GM23338 (cell line): ENCODE measurements at regions not wholly inside any gene's neighbourhood (a gene's known extent, or its start where the extent isn't known, plus 50 kb on each side); places are given as distances from the start of the nearest gene placed in this dataset.

ENCODE experiments used
- ATAC-seq: fragments of 200-7000 bp; cut with Tn5 transposase; 3 replicates; pipeline ENCODE4 v1.9.1; 2020
- DNase-seq: peaks from one replicate; pipeline ENCODE4 v3.0.0-alpha.2; 2015; ENCODE audit warnings: low spot score
- H2AFZ ChIP-seq: fragments of 200-600 bp; sonication (generic); 2 replicates; pipeline ENCODE4 v1.8.0; 2016; ENCODE audit warnings: antibody characterized with exemption, mild to moderate bottlenecking, moderate library complexity
- H3F3A ChIP-seq: fragments of 200-600 bp; sonication (generic); replicated peaks from 2 replicates; pipeline ENCODE4 v1.8.0; 2017; ENCODE audit warnings: antibody characterized with exemption, mixed run types, low read depth
- H3K27ac ChIP-seq: fragments of 200-600 bp; sonication (generic); 2 replicates; pipeline ENCODE4 v1.6.1; 2016; ENCODE audit warnings: low read depth
- H3K27me3 ChIP-seq: fragments of 200-600 bp; sonication (generic); 2 replicates; pipeline ENCODE4 v1.8.0; 2016; ENCODE audit warnings: mild to moderate bottlenecking, mixed run types, moderate library complexity; ENCODE audit not compliant: insufficient read depth
- H3K36me3 ChIP-seq: fragments of 200-600 bp; sonication (generic); 2 replicates; pipeline ENCODE4 v1.8.0; 2016; ENCODE audit warnings: mild to moderate bottlenecking; ENCODE audit not compliant: insufficient read depth
- H3K4me1 ChIP-seq: fragments of 200-600 bp; sonication (generic); 2 replicates; pipeline ENCODE4 v1.8.0; 2016; ENCODE audit warnings: mild to moderate bottlenecking, moderate library complexity; ENCODE audit not compliant: insufficient read depth
- H3K4me2 ChIP-seq: fragments of 200-600 bp; sonication (generic); 2 replicates; pipeline ENCODE4 v1.7.1; 2017; ENCODE audit warnings: mixed run types
- H3K4me3 ChIP-seq: fragments of 200-600 bp; sonication (generic); 2 replicates; pipeline ENCODE4 v1.6.1; 2016; ENCODE audit warnings: mixed run types
- H3K79me2 ChIP-seq: fragments of 200-600 bp; sonication (generic); replicated peaks from 2 replicates; pipeline ENCODE4 v1.8.0; 2017; ENCODE audit warnings: mild to moderate bottlenecking; ENCODE audit not compliant: insufficient read depth
- H3K9me2 ChIP-seq: fragments of 200-600 bp; sonication (generic); 2 replicates; pipeline ENCODE4 v1.8.0; 2017; ENCODE audit not compliant: insufficient read depth
- H4K20me1 ChIP-seq: fragments of 200-600 bp; sonication (generic); replicated peaks from 2 replicates; pipeline ENCODE4 v1.8.0; 2017; ENCODE audit warnings: mild to moderate bottlenecking; ENCODE audit not compliant: insufficient read depth
- H3K27ac Mint-ChIP-seq: 2 replicates; pipeline ENCODE4 v1.8.0; 2020; ENCODE audit warnings: inconsistent platforms, mild to moderate bottlenecking, moderate library complexity, mixed read lengths
- H3K27me3 Mint-ChIP-seq: 3 replicates; pipeline ENCODE4 v1.8.0; 2022; ENCODE audit warnings: low read depth, mild to moderate bottlenecking, moderate library complexity, mixed read lengths, inconsistent platforms; ENCODE audit not compliant: insufficient read depth, poor library complexity
- H3K36me3 Mint-ChIP-seq: 3 replicates; pipeline ENCODE4 v1.8.0; 2021; ENCODE audit warnings: low read depth, mild to moderate bottlenecking, inconsistent platforms, moderate library complexity, mixed read lengths
- H3K4me1 Mint-ChIP-seq: 3 replicates; pipeline ENCODE4 v1.8.0; 2020; ENCODE audit warnings: mild to moderate bottlenecking, inconsistent platforms, mixed read lengths
- H3K4me3 Mint-ChIP-seq: 3 replicates; pipeline ENCODE4 v1.8.0; 2021; ENCODE audit warnings: moderate library complexity, mild to moderate bottlenecking, inconsistent platforms, mixed read lengths
- H3K9me3 Mint-ChIP-seq: 3 replicates; pipeline ENCODE4 v1.8.0; 2020; ENCODE audit warnings: moderate library complexity, mild to moderate bottlenecking, inconsistent platforms, mixed read lengths
- CREB1 ChIP-seq: fragments of 250-450 bp; sonication (Bioruptor Pico); IDR thresholded peaks from 2 replicates; pipeline ENCODE4 v1.5.0; 2020; ENCODE audit warnings: low read depth, mild to moderate bottlenecking, moderate library complexity
- CTCF ChIP-seq, 2 experiments: fragments of 200-600 bp in 1 of 2; sonication (generic) in 1 of 2; conservative IDR thresholded peaks; 2 replicates each; pipeline versions ENCODE4 v1.5.1 to v1.6.1; 2016 to 2017; ENCODE audit warnings: antibody characterized with exemption in 2 of 2, low read depth in 2 of 2, mild to moderate bottlenecking in 2 of 2, moderate library complexity in 1 of 2
- ETS1 ChIP-seq: IDR thresholded peaks from 2 replicates; pipeline ENCODE4 v1.6.1; 2016; ENCODE audit warnings: antibody characterized with exemption
- EZH2 ChIP-seq: fragments of 200-600 bp; sonication (generic); IDR thresholded peaks from one replicate; pipeline ENCODE4 v1.8.0; 2017; ENCODE audit warnings: antibody characterized with exemption, mild to moderate bottlenecking, low read depth; ENCODE audit not compliant: unreplicated experiment
- EZH2phosphoT487 ChIP-seq: fragments of 200-600 bp; sonication (generic); IDR thresholded peaks from one replicate; pipeline ENCODE4 v1.8.1; 2018; ENCODE audit warnings: antibody characterized with exemption; ENCODE audit not compliant: unreplicated experiment
- JUNB ChIP-seq: IDR thresholded peaks from one replicate; pipeline ENCODE4 v1.6.1; 2016; ENCODE audit warnings: antibody characterized with exemption; ENCODE audit not compliant: unreplicated experiment
- NANOG ChIP-seq: IDR thresholded peaks from 2 replicates; pipeline ENCODE4 v1.6.1; 2016; ENCODE audit warnings: antibody characterized with exemption, borderline replicate concordance
- POLR2AphosphoS5 ChIP-seq: IDR thresholded peaks from 2 replicates; pipeline ENCODE4 v1.6.1; 2016; ENCODE audit warnings: antibody characterized with exemption, low read depth
- STAT1 ChIP-seq: IDR thresholded peaks from one replicate; pipeline ENCODE4 v1.6.1; 2016; ENCODE audit warnings: antibody characterized with exemption; ENCODE audit not compliant: unreplicated experiment
- ZNF114 ChIP-seq: fragments of 250-450 bp; sonication (Bioruptor Pico); IDR thresholded peaks from 2 replicates; pipeline ENCODE4 v1.5.0; 2020; ENCODE audit warnings: mild to moderate bottlenecking, moderate library complexity
- ZNF331 ChIP-seq: fragments of 250-450 bp; sonication (Bioruptor Pico); IDR thresholded peaks from 2 replicates; pipeline ENCODE4 v1.5.0; 2020; ENCODE audit warnings: low read depth, mild to moderate bottlenecking, moderate library complexity
- TF ChIP-seq, protein P1 (sequence below): fragments of 250-450 bp; sonication (Bioruptor Pico); IDR thresholded peaks from 2 replicates; pipeline ENCODE4 v1.5.0; 2020; ENCODE audit warnings: mild to moderate bottlenecking, moderate library complexity
- TF ChIP-seq, protein P2 (sequence below): IDR thresholded peaks from one replicate; pipeline ENCODE4 v1.6.1; 2018; ENCODE audit warnings: antibody characterized with exemption; ENCODE audit not compliant: unreplicated experiment

- TF ChIP-seq EZH2 = no peak
- TF ChIP-seq NANOG = no peak
- no peak for TF ChIP-seq STAT1
- no peak for TF ChIP-seq JUNB
- TF ChIP-seq, protein P1, sequence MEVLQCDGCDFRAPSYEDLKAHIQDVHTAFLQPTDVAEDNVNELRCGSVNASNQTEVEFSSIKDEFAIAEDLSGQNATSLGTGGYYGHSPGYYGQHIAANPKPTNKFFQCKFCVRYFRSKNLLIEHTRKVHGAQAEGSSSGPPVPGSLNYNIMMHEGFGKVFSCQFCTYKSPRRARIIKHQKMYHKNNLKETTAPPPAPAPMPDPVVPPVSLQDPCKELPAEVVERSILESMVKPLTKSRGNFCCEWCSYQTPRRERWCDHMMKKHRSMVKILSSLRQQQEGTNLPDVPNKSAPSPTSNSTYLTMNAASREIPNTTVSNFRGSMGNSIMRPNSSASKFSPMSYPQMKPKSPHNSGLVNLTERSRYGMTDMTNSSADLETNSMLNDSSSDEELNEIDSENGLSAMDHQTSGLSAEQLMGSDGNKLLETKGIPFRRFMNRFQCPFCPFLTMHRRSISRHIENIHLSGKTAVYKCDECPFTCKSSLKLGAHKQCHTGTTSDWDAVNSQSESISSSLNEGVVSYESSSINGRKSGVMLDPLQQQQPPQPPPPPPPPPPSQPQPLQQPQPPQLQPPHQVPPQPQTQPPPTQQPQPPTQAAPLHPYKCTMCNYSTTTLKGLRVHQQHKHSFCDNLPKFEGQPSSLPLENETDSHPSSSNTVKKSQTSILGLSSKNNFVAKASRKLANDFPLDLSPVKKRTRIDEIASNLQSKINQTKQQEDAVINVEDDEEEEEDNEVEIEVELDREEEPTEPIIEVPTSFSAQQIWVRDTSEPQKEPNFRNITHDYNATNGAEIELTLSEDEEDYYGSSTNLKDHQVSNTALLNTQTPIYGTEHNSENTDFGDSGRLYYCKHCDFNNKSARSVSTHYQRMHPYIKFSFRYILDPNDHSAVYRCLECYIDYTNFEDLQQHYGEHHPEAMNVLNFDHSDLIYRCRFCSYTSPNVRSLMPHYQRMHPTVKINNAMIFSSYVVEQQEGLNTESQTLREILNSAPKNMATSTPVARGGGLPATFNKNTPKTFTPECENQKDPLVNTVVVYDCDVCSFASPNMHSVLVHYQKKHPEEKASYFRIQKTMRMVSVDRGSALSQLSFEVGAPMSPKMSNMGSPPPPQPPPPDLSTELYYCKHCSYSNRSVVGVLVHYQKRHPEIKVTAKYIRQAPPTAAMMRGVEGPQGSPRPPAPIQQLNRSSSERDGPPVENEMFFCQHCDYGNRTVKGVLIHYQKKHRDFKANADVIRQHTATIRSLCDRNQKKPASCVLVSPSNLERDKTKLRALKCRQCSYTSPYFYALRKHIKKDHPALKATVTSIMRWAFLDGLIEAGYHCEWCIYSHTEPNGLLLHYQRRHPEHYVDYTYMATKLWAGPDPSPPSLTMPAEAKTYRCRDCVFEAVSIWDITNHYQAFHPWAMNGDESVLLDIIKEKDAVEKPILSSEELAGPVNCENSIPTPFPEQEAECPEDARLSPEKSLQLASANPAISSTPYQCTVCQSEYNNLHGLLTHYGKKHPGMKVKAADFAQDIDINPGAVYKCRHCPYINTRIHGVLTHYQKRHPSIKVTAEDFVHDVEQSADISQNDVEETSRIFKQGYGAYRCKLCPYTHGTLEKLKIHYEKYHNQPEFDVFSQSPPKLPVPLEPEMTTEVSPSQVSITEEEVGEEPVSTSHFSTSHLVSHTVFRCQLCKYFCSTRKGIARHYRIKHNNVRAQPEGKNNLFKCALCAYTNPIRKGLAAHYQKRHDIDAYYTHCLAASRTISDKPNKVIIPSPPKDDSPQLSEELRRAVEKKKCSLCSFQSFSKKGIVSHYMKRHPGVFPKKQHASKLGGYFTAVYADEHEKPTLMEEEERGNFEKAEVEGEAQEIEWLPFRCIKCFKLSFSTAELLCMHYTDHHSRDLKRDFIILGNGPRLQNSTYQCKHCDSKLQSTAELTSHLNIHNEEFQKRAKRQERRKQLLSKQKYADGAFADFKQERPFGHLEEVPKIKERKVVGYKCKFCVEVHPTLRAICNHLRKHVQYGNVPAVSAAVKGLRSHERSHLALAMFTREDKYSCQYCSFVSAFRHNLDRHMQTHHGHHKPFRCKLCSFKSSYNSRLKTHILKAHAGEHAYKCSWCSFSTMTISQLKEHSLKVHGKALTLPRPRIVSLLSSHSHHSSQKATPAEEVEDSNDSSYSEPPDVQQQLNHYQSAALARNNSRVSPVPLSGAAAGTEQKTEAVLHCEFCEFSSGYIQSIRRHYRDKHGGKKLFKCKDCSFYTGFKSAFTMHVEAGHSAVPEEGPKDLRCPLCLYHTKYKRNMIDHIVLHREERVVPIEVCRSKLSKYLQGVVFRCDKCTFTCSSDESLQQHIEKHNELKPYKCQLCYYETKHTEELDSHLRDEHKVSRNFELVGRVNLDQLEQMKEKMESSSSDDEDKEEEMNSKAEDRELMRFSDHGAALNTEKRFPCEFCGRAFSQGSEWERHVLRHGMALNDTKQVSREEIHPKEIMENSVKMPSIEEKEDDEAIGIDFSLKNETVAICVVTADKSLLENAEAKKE (CRISPR knock-in tag) = no peak
- TF ChIP-seq EZH2phosphoT487 = no peak
- TF ChIP-seq, protein P2, sequence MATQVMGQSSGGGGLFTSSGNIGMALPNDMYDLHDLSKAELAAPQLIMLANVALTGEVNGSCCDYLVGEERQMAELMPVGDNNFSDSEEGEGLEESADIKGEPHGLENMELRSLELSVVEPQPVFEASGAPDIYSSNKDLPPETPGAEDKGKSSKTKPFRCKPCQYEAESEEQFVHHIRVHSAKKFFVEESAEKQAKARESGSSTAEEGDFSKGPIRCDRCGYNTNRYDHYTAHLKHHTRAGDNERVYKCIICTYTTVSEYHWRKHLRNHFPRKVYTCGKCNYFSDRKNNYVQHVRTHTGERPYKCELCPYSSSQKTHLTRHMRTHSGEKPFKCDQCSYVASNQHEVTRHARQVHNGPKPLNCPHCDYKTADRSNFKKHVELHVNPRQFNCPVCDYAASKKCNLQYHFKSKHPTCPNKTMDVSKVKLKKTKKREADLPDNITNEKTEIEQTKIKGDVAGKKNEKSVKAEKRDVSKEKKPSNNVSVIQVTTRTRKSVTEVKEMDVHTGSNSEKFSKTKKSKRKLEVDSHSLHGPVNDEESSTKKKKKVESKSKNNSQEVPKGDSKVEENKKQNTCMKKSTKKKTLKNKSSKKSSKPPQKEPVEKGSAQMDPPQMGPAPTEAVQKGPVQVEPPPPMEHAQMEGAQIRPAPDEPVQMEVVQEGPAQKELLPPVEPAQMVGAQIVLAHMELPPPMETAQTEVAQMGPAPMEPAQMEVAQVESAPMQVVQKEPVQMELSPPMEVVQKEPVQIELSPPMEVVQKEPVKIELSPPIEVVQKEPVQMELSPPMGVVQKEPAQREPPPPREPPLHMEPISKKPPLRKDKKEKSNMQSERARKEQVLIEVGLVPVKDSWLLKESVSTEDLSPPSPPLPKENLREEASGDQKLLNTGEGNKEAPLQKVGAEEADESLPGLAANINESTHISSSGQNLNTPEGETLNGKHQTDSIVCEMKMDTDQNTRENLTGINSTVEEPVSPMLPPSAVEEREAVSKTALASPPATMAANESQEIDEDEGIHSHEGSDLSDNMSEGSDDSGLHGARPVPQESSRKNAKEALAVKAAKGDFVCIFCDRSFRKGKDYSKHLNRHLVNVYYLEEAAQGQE = no peak
- no peak for TF ChIP-seq ZNF114 (CRISPR knock-in tag)
- no peak for TF ChIP-seq POLR2AphosphoS5
- no peak for TF ChIP-seq ETS1
- no peak for TF ChIP-seq CTCF (conservative IDR thresholded peaks at IDR 0.05; ENCODE audit: low read depth in 2 of 2)
- TF ChIP-seq ZNF331 (CRISPR knock-in tag) = no peak
- TF ChIP-seq CREB1 = no peak
- no peaks in the 10 kb centered on the region for H3K27me3 ChIP-seq
- no peaks in the 10 kb centered on the region for H3K4me1 Mint-ChIP-seq
Observed at GRCh38 chr7:109020251-109020650, 450.6 kb downstream of the DNAJB9 start.

More at GRCh38 chr7:109020251-109020650, 450.6 kb downstream of the DNAJB9 start:
- no peaks in the 10 kb centered on the region for H3F3A ChIP-seq
- no peaks in the 10 kb centered on the region for H3K79me2 ChIP-seq
- no peaks in the 10 kb centered on the region for H3K27me3 Mint-ChIP-seq
- H2AFZ ChIP-seq = no peak overlapping the region
- H3K4me3 ChIP-seq = no peak overlapping the region
- peaks cover 3% of the 10 kb centered on the region; the same call in 1 of the 3 replicates for H3K9me3 Mint-ChIP-seq
- no peaks in the 10 kb centered on the region for H3K9me2 ChIP-seq
- no peak overlapping the region for H3K4me2 ChIP-seq
- ATAC-seq = no peak
- H3K36me3 ChIP-seq = no peaks in the 10 kb centered on the region
- no peaks in the 10 kb centered on the region for H3K4me1 ChIP-seq
- H4K20me1 ChIP-seq = no peaks in the 10 kb centered on the region
- no peak overlapping the region for H3K27ac Mint-ChIP-seq
- no peak overlapping the region for H3K27ac ChIP-seq
- peak; percentile 25 for DNase-seq
- H3K36me3 Mint-ChIP-seq = no peaks in the 10 kb centered on the region
- no peak overlapping the region for H3K4me3 Mint-ChIP-seq
